ENCODE measurements at regions not wholly inside any gene's neighbourhood (a gene's known extent, or its start where the extent isn't known, plus 50 kb on each side); places are given as distances from the start of the nearest gene placed in this dataset.

DNA sequence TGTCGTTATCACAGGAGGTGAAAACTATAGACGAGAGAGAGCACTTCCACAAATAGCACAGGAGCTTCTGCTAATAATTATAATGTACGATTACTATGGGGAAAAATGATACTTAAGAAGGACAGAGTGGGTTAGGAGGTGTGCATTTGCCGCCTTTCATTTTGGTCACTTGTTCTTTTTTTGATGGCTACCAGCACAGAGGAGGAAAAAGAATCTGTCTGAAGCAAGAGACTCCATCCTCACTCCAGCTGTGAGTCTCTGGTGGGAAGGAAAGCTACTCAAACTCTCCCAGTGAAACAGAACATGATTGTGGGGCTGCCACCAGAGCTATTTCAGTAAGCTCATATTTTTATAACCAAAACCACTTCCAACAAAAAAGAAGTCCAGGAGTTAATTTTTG lies 270.4 kb upstream of the TMEM161B start:
- TF ChIP-seq FOXM1 (IDR thresholded peaks at IDR 0.05; ENCODE audit: borderline replicate concordance) (no peak), FOXA1 (IDR thresholded peaks at IDR 0.05) (no peak), NFRKB (IDR thresholded peaks at IDR 0.05) (no peak), SP1 (IDR thresholded peaks at IDR 0.05) (no peak), ZNF384 (IDR thresholded peaks at IDR 0.05) (no peak), ELF4 (IDR thresholded peaks at IDR 0.05) (no peak), FOXK2 (IDR thresholded peaks at IDR 0.05) (no peak), TARDBP (IDR thresholded peaks at IDR 0.05) (no peak), SUZ12 (IDR thresholded peaks at IDR 0.05) (no peak)

Measured in HEK293T (cell line).